ENCODE measurements at regions not wholly inside any gene's neighbourhood (a gene's known extent, or its start where the extent isn't known, plus 50 kb on each side); places are given as distances from the start of the nearest gene placed in this dataset.
A peak's percentile ranks its signal among the peaks of the same experiment; 100 is the strongest.

- no peak for TF ChIP-seq CTCF (conservative IDR thresholded peaks at IDR 0.05; ENCODE audit: low read depth, low read length)
- DNase-seq (ENCODE audit: low read depth) = no peak
- no peak overlapping the region for H3K4me3 ChIP-seq (ENCODE audit: low read depth, low read length)
Measured at GRCh38 chr5:93184041-93184440, 397.0 kb downstream of the NR2F1-AS1 start.

- no peak overlapping the region for H3K4me3 ChIP-seq (ENCODE audit: low read depth, low read length)
- DNase-seq (ENCODE audit: low read depth) = no peak
- no peak for TF ChIP-seq CTCF (conservative IDR thresholded peaks at IDR 0.05; ENCODE audit: low read depth, low read length)
Measured at GRCh38 chr5:93179466-93179865, 401.6 kb downstream of the NR2F1-AS1 start.

GRCh38 chr5:93174930-93175329 is 406.1 kb downstream of the NR2F1-AS1 start:
- TF ChIP-seq CTCF (conservative IDR thresholded peaks at IDR 0.05; ENCODE audit: low read depth, low read length) = no peak
- DNase-seq (ENCODE audit: low read depth) = no peak
- H3K4me3 ChIP-seq (ENCODE audit: low read depth, low read length) = no peak overlapping the region

- TF ChIP-seq CTCF (conservative IDR thresholded peaks at IDR 0.05; ENCODE audit: low read depth, low read length) = no peak
- no peak overlapping the region for H3K4me3 ChIP-seq (ENCODE audit: low read depth, low read length)
- DNase-seq (ENCODE audit: low read depth) = no peak
Measured at GRCh38 chr5:93165559-93165958, 415.5 kb downstream of the NR2F1-AS1 start.

GRCh38 chr5:93164690-93165089 is 416.3 kb downstream of the NR2F1-AS1 start:
- H3K4me3 ChIP-seq (ENCODE audit: low read depth, low read length) = no peak overlapping the region
- DNase-seq (ENCODE audit: low read depth) = peak; percentile 83
- no peak for TF ChIP-seq CTCF (conservative IDR thresholded peaks at IDR 0.05; ENCODE audit: low read depth, low read length)

- no peak for TF ChIP-seq CTCF (conservative IDR thresholded peaks at IDR 0.05; ENCODE audit: low read depth, low read length)
- no peak overlapping the region for H3K4me3 ChIP-seq (ENCODE audit: low read depth, low read length)
- DNase-seq (ENCODE audit: low read depth) = peak; percentile 56
Measured at GRCh38 chr5:93163010-93163663, 417.9 kb downstream of the NR2F1-AS1 start.

Measured in epithelial cell of proximal tubule (primary cell).